Activated CD4-positive, alpha-beta T cell treated with anti-CD3 and anti-CD28 coated beads, Interleukin-2, Interleukin-6, amounts not matched to agents 100 ng/mL and 50 ng/mL, durations not matched to agents 16 hours and 8 hours (primary cell): ENCODE measurements at regions not wholly inside any gene's neighbourhood (a gene's known extent, or its start where the extent isn't known, plus 50 kb on each side); places are given as distances from the start of the nearest gene placed in this dataset.
"Not testable (repeated sequence)": the region's sequence is repeated elsewhere in the genome, so short reads cannot be mapped to it uniquely, and the experiment has no call there.

Experiments
- DNase-seq: peaks from one replicate; pipeline ENCODE4 v3.0.0-alpha.2; 2020

- DNase-seq, result no peak
These were observed 76.6 kb upstream of the XPA start for GRCh38 chr9:97773723-97774122.

- no peak for DNase-seq
These were observed 77.5 kb upstream of the XPA start for GRCh38 chr9:97774673-97775072.

GRCh38 chr9:97778740-97779139, 74.3 kb upstream of the FOXE1 start:
- DNase-seq, result not testable (repeated sequence)

- no peak for DNase-seq
These were observed 73.4 kb upstream of the FOXE1 start for GRCh38 chr9:97779608-97780007.

GRCh38 chr9:97781902-97782301, 71.1 kb upstream of the FOXE1 start:
- DNase-seq, result no peak

- DNase-seq, result no peak
These were observed 66.7 kb upstream of the FOXE1 start for GRCh38 chr9:97786341-97786740.

- no peak for DNase-seq
These were observed 65.5 kb upstream of the FOXE1 start for GRCh38 chr9:97787551-97787950.

GRCh38 chr9:97788763-97789663, 64.0 kb upstream of the FOXE1 start:
- DNase-seq, result no peak

- DNase-seq, result no peak
These were observed 62.5 kb upstream of the FOXE1 start for GRCh38 chr9:97790542-97790941.

GRCh38 chr9:97791542-97791941, 61.5 kb upstream of the FOXE1 start:
- DNase-seq, result no peak

- no peak for DNase-seq
These were observed 60.0 kb upstream of the FOXE1 start for GRCh38 chr9:97793067-97793466.

GRCh38 chr9:97794666-97795065, 58.4 kb upstream of the FOXE1 start:
- no peak for DNase-seq

GRCh38 chr9:97796176-97796575, 56.9 kb upstream of the FOXE1 start:
- DNase-seq, result not testable (repeated sequence)

- DNase-seq, result no peak
These were observed 51.8 kb upstream of the FOXE1 start for GRCh38 chr9:97801180-97801579.

- DNase-seq, result no peak
These were observed 50.8 kb upstream of the FOXE1 start for GRCh38 chr9:97802276-97802675.

GRCh38 chr9:97803167-97804058, 49.6 kb upstream of the FOXE1 start:
- peak; percentile 77 for DNase-seq
